WTC11 (cell line): ENCODE measurements at regions not wholly inside any gene's neighbourhood (a gene's known extent, or its start where the extent isn't known, plus 50 kb on each side); places are given as distances from the start of the nearest gene placed in this dataset.

Experiments used
- ATAC-seq: fragments of 200-7000 bp; cut with Tn5 transposase; 2 replicates; pipeline ENCODE4 v1.10.0; 2021; ENCODE audit warnings: mild to moderate bottlenecking, moderate library complexity
- CTCF ChIA-PET: fragments of 300-600 bp; sonication (Branson Sonifier 250); formaldehyde crosslinking; loops from one replicate; lab custom pipeline; 2021; ENCODE audit warnings: antibody characterized with exemption; lab: Charles Lee
- POLR2A ChIA-PET: fragments of 350-600 bp; sonication (Branson Sonifier 250); formaldehyde crosslinking; loops from one replicate; lab custom pipeline; 2021; ENCODE audit warnings: antibody characterized with exemption; lab: Charles Lee
- DNase-seq: peaks from one replicate; pipeline ENCODE4 v3.0.0; 2021; ENCODE audit warnings: low spot score
- H3K27ac Mint-ChIP-seq: 2 replicates; pipeline ENCODE4 v1.8.0; 2021; ENCODE audit warnings: mixed read lengths
- H3K27me3 Mint-ChIP-seq: 2 replicates; pipeline ENCODE4 v1.8.0; 2021; ENCODE audit warnings: low read depth, mild to moderate bottlenecking, moderate library complexity, mixed read lengths
- H3K36me3 Mint-ChIP-seq: 2 replicates; pipeline ENCODE4 v1.8.0; 2021; ENCODE audit warnings: mixed read lengths
- H3K4me1 Mint-ChIP-seq: 2 replicates; pipeline ENCODE4 v1.8.0; 2022; ENCODE audit warnings: mixed read lengths
- H3K4me3 Mint-ChIP-seq: 2 replicates; pipeline ENCODE4 v1.8.0; 2021; ENCODE audit warnings: mild to moderate bottlenecking, moderate library complexity, mixed read lengths
- H3K9me3 Mint-ChIP-seq: 2 replicates; pipeline ENCODE4 v1.8.0; 2021; ENCODE audit warnings: mixed read lengths
- ATF6 ChIP-seq: sonication (generic); formaldehyde crosslinking; IDR thresholded peaks from 2 replicates; pipeline ENCODE4 v1.8.1; 2023; ENCODE audit warnings: mild to moderate bottlenecking, missing genetic modification reagents
- CREB1 ChIP-seq: sonication (generic); formaldehyde crosslinking; IDR thresholded peaks from 2 replicates; pipeline ENCODE4 v1.8.0; 2023; ENCODE audit warnings: mild to moderate bottlenecking, missing genetic modification reagents
- CTCF ChIP-seq: fragments of 200-600 bp; IDR thresholded peaks from 2 replicates; pipeline ENCODE4 v1.8.0; 2022; ENCODE audit warnings: antibody characterized with exemption
- E2F1 ChIP-seq: sonication (generic); formaldehyde crosslinking; IDR thresholded peaks from 2 replicates; pipeline ENCODE4 v1.8.0; 2022; ENCODE audit warnings: mild to moderate bottlenecking, missing genetic modification reagents
- E2F5 ChIP-seq: sonication (generic); formaldehyde crosslinking; IDR thresholded peaks from 2 replicates; pipeline ENCODE4 v1.8.1; 2022; ENCODE audit warnings: mild to moderate bottlenecking, moderate library complexity, missing genetic modification reagents
- FOXK1 ChIP-seq: sonication (generic); formaldehyde crosslinking; IDR thresholded peaks from 2 replicates; pipeline ENCODE4 v1.8.0; 2022; ENCODE audit warnings: mild to moderate bottlenecking, moderate library complexity, missing genetic modification reagents
- FOXP4 ChIP-seq: sonication (generic); formaldehyde crosslinking; IDR thresholded peaks from 2 replicates; pipeline ENCODE4 v1.8.0; 2022; ENCODE audit warnings: mild to moderate bottlenecking, missing genetic modification reagents
- GTF2I ChIP-seq: fragments of 250-450 bp; sonication (Bioruptor Pico); conservative IDR thresholded peaks from 2 replicates; pipeline ENCODE4 v1.4.0; 2021; ENCODE audit warnings: mild to moderate bottlenecking
- HMGA2 ChIP-seq: fragments of 250-450 bp; sonication (Bioruptor Pico); IDR thresholded peaks from 2 replicates; pipeline ENCODE4 v1.4.0; 2021; ENCODE audit warnings: mild to moderate bottlenecking, moderate library complexity
- IRF1 ChIP-seq: sonication (generic); formaldehyde crosslinking; IDR thresholded peaks from 2 replicates; pipeline ENCODE4 v1.8.0; 2023; ENCODE audit warnings: missing genetic modification reagents
- NFE2L1 ChIP-seq: sonication (generic); formaldehyde crosslinking; IDR thresholded peaks from 2 replicates; pipeline ENCODE4 v1.8.1; 2023; ENCODE audit warnings: missing genetic modification reagents
- SMAD3 ChIP-seq: sonication (generic); formaldehyde crosslinking; IDR thresholded peaks from 2 replicates; pipeline ENCODE4 v1.8.0; 2022; ENCODE audit warnings: missing genetic modification reagents, mild to moderate bottlenecking, borderline replicate concordance
- SMAD4 ChIP-seq: sonication (generic); formaldehyde crosslinking; IDR thresholded peaks from 2 replicates; pipeline ENCODE4 v1.8.0; 2022; ENCODE audit warnings: mild to moderate bottlenecking, missing genetic modification reagents
- TEAD1 ChIP-seq: sonication (generic); formaldehyde crosslinking; IDR thresholded peaks from 2 replicates; pipeline ENCODE4 v1.8.0; 2022; ENCODE audit warnings: mild to moderate bottlenecking, missing genetic modification reagents
- TP53 ChIP-seq: sonication (generic); formaldehyde crosslinking; IDR thresholded peaks from 2 replicates; pipeline ENCODE4 v1.8.1; 2023; ENCODE audit warnings: mild to moderate bottlenecking, missing genetic modification reagents
- ZNF263 ChIP-seq: sonication (generic); formaldehyde crosslinking; IDR thresholded peaks from 2 replicates; pipeline ENCODE4 v1.8.1; 2022; ENCODE audit warnings: low read depth, mild to moderate bottlenecking, moderate library complexity, missing genetic modification reagents
- ZNF512 ChIP-seq: sonication (generic); formaldehyde crosslinking; IDR thresholded peaks from 2 replicates; pipeline ENCODE4 v1.8.1; 2022; ENCODE audit warnings: missing genetic modification reagents, borderline replicate concordance

GRCh38 chr2:19231625-19232024, 126.8 kb downstream of the OSR1 start:
- Mint-ChIP-seq H3K27ac (no peak overlapping the region), H3K36me3 (peaks cover 5% of the 10 kb centered on the region; the same call in 1 of the 2 replicates), H3K4me3 (no peak overlapping the region), H3K9me3 (0 out of 2 replicates have a peak, but pooled peaks cover 4% of the 10 kb centered on the region), H3K27me3 (no peaks in the 10 kb centered on the region), H3K4me1 (peaks cover 34% of the 10 kb centered on the region)
- ChIA-PET CTCF (no interaction called here), POLR2A (no interaction called here)
- DNase-seq (no peak), ATAC-seq (no peak)
- no peak for TF ChIP-seq IRF1 (CRISPR knock-in tag)
- TF ChIP-seq HMGA2 (CRISPR knock-in tag) = no peak
- no peak for TF ChIP-seq ZNF263 (CRISPR knock-in tag)
- no peak for TF ChIP-seq FOXK1 (CRISPR knock-in tag)
- no peak for TF ChIP-seq ATF6
- TF ChIP-seq E2F1 (CRISPR knock-in tag) = no peak

- H3K4me1 Mint-ChIP-seq = peaks cover 41% of the 10 kb centered on the region
- ATAC-seq (no peak), DNase-seq (no peak)
- ChIA-PET POLR2A (no interaction called here), CTCF (no interaction called here)
- no peaks in the 10 kb centered on the region for H3K27me3 Mint-ChIP-seq
- no peak for TF ChIP-seq E2F5 (CRISPR knock-in tag)
- no peak for TF ChIP-seq CTCF
- no peak for TF ChIP-seq TEAD1 (CRISPR knock-in tag)
- no peak for TF ChIP-seq NFE2L1 (CRISPR knock-in tag)
- no peak for TF ChIP-seq ZNF512 (CRISPR knock-in tag)
- H3K4me3 Mint-ChIP-seq = no peak overlapping the region
- H3K9me3 Mint-ChIP-seq = 0 out of 2 replicates have a peak, but pooled peaks cover 4% of the 10 kb centered on the region
- H3K27ac Mint-ChIP-seq = no peak overlapping the region
- peaks cover 5% of the 10 kb centered on the region; the same call in 1 of the 2 replicates for H3K36me3 Mint-ChIP-seq
These were observed 127.8 kb downstream of the OSR1 start for GRCh38 chr2:19230626-19231025.

GRCh38 chr2:19228715-19229114, 129.7 kb downstream of the OSR1 start:
- CTCF ChIA-PET = interaction anchor here (1.0 to 1.5 kb wide), 3 partner anchors 122 to 622 kb away, joined by 3 read pairs; no protein-coding TSS in a partner anchor
- Mint-ChIP-seq H3K4me1 (peaks cover 47% of the 10 kb centered on the region), H3K4me3 (peak overlapping the region; percentile 11; the same call in 1 of the 2 replicates), H3K9me3 (0 out of 2 replicates have a peak, but pooled peaks cover 4% of the 10 kb centered on the region), H3K27ac (peak overlapping the region; percentile 62), H3K27me3 (no peaks in the 10 kb centered on the region), H3K36me3 (peaks cover 5% of the 10 kb centered on the region; the same call in 1 of the 2 replicates)
- DNase-seq = peak; percentile 48
- POLR2A ChIA-PET = interaction anchor here (0.5 kb wide), 1 partner anchor 235 kb away, joined by 5 read pairs; no protein-coding TSS in a partner anchor
- TF ChIP-seq SMAD3 (CRISPR knock-in tag) (0 out of 2 replicates have a peak, but pooled peaks have one; percentile 9), FOXP4 (CRISPR knock-in tag) (0 out of 2 replicates have a peak, but pooled peaks have one; percentile 24), GTF2I (CRISPR knock-in tag) (no peak), TP53 (CRISPR knock-in tag) (0 out of 2 replicates have a peak, but pooled peaks have one; percentile 78), SMAD4 (CRISPR knock-in tag) (no peak), CREB1 (CRISPR knock-in tag) (no peak)
- TF ChIP-seq, all 79 proteins: peak for 3
- peak; percentile 92 for ATAC-seq
